ENCODE measurements at regions not wholly inside any gene's neighbourhood (a gene's known extent, or its start where the extent isn't known, plus 50 kb on each side); places are given as distances from the start of the nearest gene placed in this dataset.

- TF ChIP-seq, protein P1, sequence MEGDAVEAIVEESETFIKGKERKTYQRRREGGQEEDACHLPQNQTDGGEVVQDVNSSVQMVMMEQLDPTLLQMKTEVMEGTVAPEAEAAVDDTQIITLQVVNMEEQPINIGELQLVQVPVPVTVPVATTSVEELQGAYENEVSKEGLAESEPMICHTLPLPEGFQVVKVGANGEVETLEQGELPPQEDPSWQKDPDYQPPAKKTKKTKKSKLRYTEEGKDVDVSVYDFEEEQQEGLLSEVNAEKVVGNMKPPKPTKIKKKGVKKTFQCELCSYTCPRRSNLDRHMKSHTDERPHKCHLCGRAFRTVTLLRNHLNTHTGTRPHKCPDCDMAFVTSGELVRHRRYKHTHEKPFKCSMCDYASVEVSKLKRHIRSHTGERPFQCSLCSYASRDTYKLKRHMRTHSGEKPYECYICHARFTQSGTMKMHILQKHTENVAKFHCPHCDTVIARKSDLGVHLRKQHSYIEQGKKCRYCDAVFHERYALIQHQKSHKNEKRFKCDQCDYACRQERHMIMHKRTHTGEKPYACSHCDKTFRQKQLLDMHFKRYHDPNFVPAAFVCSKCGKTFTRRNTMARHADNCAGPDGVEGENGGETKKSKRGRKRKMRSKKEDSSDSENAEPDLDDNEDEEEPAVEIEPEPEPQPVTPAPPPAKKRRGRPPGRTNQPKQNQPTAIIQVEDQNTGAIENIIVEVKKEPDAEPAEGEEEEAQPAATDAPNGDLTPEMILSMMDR (IDR thresholded peaks at IDR 0.05): no peak
- no peak for TF ChIP-seq POLR2A (IDR thresholded peaks at IDR 0.05)
These were observed 76.5 kb downstream of the C1D start for GRCh38 chr2:67986258-67986657.

Measured in lower leg skin (tissue), 3 donors.